SK-N-MC (cell line): ENCODE measurements at regions not wholly inside any gene's neighbourhood (a gene's known extent, or its start where the extent isn't known, plus 50 kb on each side); places are given as distances from the start of the nearest gene placed in this dataset.
A peak's percentile ranks its signal among the peaks of the same experiment; 100 is the strongest.
"Not testable (repeated sequence)": the region's sequence is repeated elsewhere in the genome, so short reads cannot be mapped to it uniquely, and the experiment has no call there.

ENCODE experiments used
- DNase-seq: peaks from one replicate; pipeline ENCODE4 v3.0.0-alpha.2; 2011; ENCODE audit warnings: low read depth, low spot score
- H3K27ac ChIP-seq: fragments of 200-600 bp; sonication (generic); 2 replicates; pipeline ENCODE4 v1.5.1; 2016; ENCODE audit warnings: mixed run types
- H3K36me3 ChIP-seq: fragments of 200-600 bp; sonication (generic); 2 replicates; pipeline ENCODE4 v1.6.1; 2017; ENCODE audit warnings: antibody characterized with exemption, low read length, mixed read lengths; ENCODE audit not compliant: insufficient read depth
- H3K4me3 ChIP-seq: fragments of 200-600 bp; sonication (generic); 2 replicates; pipeline ENCODE4 v1.5.1; 2016
- H3K9ac ChIP-seq: fragments of 200-600 bp; sonication (generic); 2 replicates; pipeline ENCODE4 v1.8.0; 2017; ENCODE audit warnings: mixed run types, mixed read lengths; ENCODE audit not compliant: insufficient read length
- H3K9me3 ChIP-seq: fragments of 200-600 bp; sonication (generic); 2 replicates; pipeline ENCODE4 v1.6.1; 2017; ENCODE audit warnings: low read depth, mild to moderate bottlenecking, antibody characterized with exemption, low read length, moderate library complexity, mixed read lengths
- EZH2 ChIP-seq: fragments of 200-600 bp; sonication (generic); IDR thresholded peaks from one replicate; pipeline ENCODE4 v1.6.1; 2017; ENCODE audit warnings: antibody characterized with exemption
- FOXP2 ChIP-seq: optimal IDR thresholded peaks from 2 replicates; pipeline ENCODE3; 2011; ENCODE audit warnings: mild to moderate bottlenecking, moderate library complexity; ENCODE audit not compliant: insufficient read depth; ENCODE audit errors: extremely low read length, control extremely low read depth
- POLR2AphosphoS5 ChIP-seq: IDR thresholded peaks from 2 replicates; pipeline ENCODE4 v1.6.1; 2012; ENCODE audit warnings: mild to moderate bottlenecking, low read depth, low read length, borderline replicate concordance

GRCh38 chr7:39825401-39825980, 124.6 kb upstream of the CDK13 start:
- Histone ChIP-seq H3K36me3 (no peaks in the 10 kb centered on the region), H3K4me3 (no peak overlapping the region), H3K9ac (no peak overlapping the region), H3K9me3 (no peaks in the 10 kb centered on the region), H3K27ac (no peak overlapping the region)
- DNase-seq: no peak
- TF ChIP-seq POLR2AphosphoS5 (no peak), FOXP2 (no peak), EZH2 (no peak)

- no peak for DNase-seq
- H3K27ac ChIP-seq: no peak overlapping the region
- TF ChIP-seq POLR2AphosphoS5 (no peak), FOXP2 (no peak), EZH2 (no peak)
Measured at GRCh38 chr7:39826166-39826565, 123.9 kb upstream of the CDK13 start.

GRCh38 chr7:39827571-39827970, 122.5 kb upstream of the CDK13 start:
- Histone ChIP-seq H3K27ac (no peak overlapping the region), H3K9ac (no peak overlapping the region), H3K9me3 (no peaks in the 10 kb centered on the region), H3K4me3 (no peak overlapping the region), H3K36me3 (no peaks in the 10 kb centered on the region)
- no peak for DNase-seq
- TF ChIP-seq FOXP2 (no peak), POLR2AphosphoS5 (no peak), EZH2 (no peak)

More at GRCh38 chr7:39826166-39826565, 123.9 kb upstream of the CDK13 start:
- H3K9me3 ChIP-seq: no peaks in the 10 kb centered on the region
- H3K36me3 ChIP-seq: no peaks in the 10 kb centered on the region
- no peak overlapping the region for H3K4me3 ChIP-seq
- no peak overlapping the region for H3K9ac ChIP-seq

- Histone ChIP-seq H3K9me3 (no peaks in the 10 kb centered on the region), H3K9ac (no peak overlapping the region), H3K36me3 (no peaks in the 10 kb centered on the region), H3K4me3 (no peak overlapping the region), H3K27ac (no peak overlapping the region)
- DNase-seq: no peak
- TF ChIP-seq FOXP2 (no peak), EZH2 (no peak), POLR2AphosphoS5 (no peak)
Measured at GRCh38 chr7:39829028-39829427, 121.0 kb upstream of the CDK13 start.

GRCh38 chr7:39832519-39833085, 117.5 kb upstream of the CDK13 start:
- no peak for DNase-seq
- H3K9ac ChIP-seq: no peak overlapping the region
- TF ChIP-seq POLR2AphosphoS5 (no peak), FOXP2 (no peak), EZH2 (no peak)
- H3K9me3 ChIP-seq: no peaks in the 10 kb centered on the region
- no peak overlapping the region for H3K27ac ChIP-seq
- H3K36me3 ChIP-seq: no peaks in the 10 kb centered on the region
- H3K4me3 ChIP-seq: peak overlapping the region; percentile 37; the same call in 1 of the 2 replicates

- peak overlapping the region; percentile 74 for H3K4me3 ChIP-seq
- peak overlapping the region; percentile 39 for H3K9ac ChIP-seq
- not testable (repeated sequence) for H3K36me3 ChIP-seq, DNase-seq, H3K27ac ChIP-seq, H3K9me3 ChIP-seq
Measured at GRCh38 chr7:39833180-39833799, 116.8 kb upstream of the CDK13 start.

GRCh38 chr7:39833865-39834634, 116.0 kb upstream of the CDK13 start:
- not testable (repeated sequence) for H3K36me3 ChIP-seq, DNase-seq, H3K9ac ChIP-seq, H3K27ac ChIP-seq, H3K9me3 ChIP-seq
- H3K4me3 ChIP-seq: peak overlapping the region; percentile 74

GRCh38 chr7:39838326-39838725, 111.7 kb upstream of the CDK13 start:
- TF ChIP-seq FOXP2 (no peak), EZH2 (no peak), POLR2AphosphoS5 (no peak)
- Histone ChIP-seq H3K9me3 (no peaks in the 10 kb centered on the region), H3K4me3 (no peak overlapping the region), H3K9ac (no peak overlapping the region), H3K36me3 (no peaks in the 10 kb centered on the region), H3K27ac (no peak overlapping the region)
- DNase-seq: no peak
